GM12864 (cell line): ENCODE measurements at regions not wholly inside any gene's neighbourhood (a gene's known extent, or its start where the extent isn't known, plus 50 kb on each side); places are given as distances from the start of the nearest gene placed in this dataset.

Experiments
- DNase-seq: peaks from one replicate; pipeline ENCODE4 v3.0.0-alpha.2; 2011; ENCODE audit warnings: low read depth
- H3K4me3 ChIP-seq: 2 replicates; pipeline ENCODE4 v1.5.1; 2011; ENCODE audit warnings: mild to moderate bottlenecking, low read depth, low read length, control low read depth
- CTCF ChIP-seq: IDR thresholded peaks from 2 replicates; pipeline ENCODE4 v1.5.1; 2011; ENCODE audit warnings: low read depth, mild to moderate bottlenecking, moderate library complexity, low read length, control low read depth, inconsistent platforms; ENCODE audit errors: missing control alignments

GRCh38 chr2:4464634-4465266 is 761.4 kb downstream of the DCDC2C start:
- H3K4me3 ChIP-seq, result no peak overlapping the region
- TF ChIP-seq CTCF, result no peak
- DNase-seq, result no peak

- no peak overlapping the region for H3K4me3 ChIP-seq
- no peak for TF ChIP-seq CTCF
- no peak for DNase-seq
These were observed 762.3 kb downstream of the DCDC2C start for GRCh38 chr2:4465671-4466070.

GRCh38 chr2:4475618-4476017 is 772.2 kb downstream of the DCDC2C start:
- no peak for TF ChIP-seq CTCF
- H3K4me3 ChIP-seq, result no peak overlapping the region
- DNase-seq, result no peak

GRCh38 chr2:4483050-4483449 is 779.7 kb downstream of the DCDC2C start:
- no peak for DNase-seq
- TF ChIP-seq CTCF, result no peak

GRCh38 chr2:4486971-4487370 is 783.6 kb downstream of the DCDC2C start:
- TF ChIP-seq CTCF, result no peak
- DNase-seq, result no peak

More at GRCh38 chr2:4483050-4483449, 779.7 kb downstream of the DCDC2C start:
- H3K4me3 ChIP-seq, result no peak overlapping the region

GRCh38 chr2:4499316-4500030 is 796.1 kb downstream of the DCDC2C start:
- no peak for DNase-seq
- H3K4me3 ChIP-seq, result no peak overlapping the region
- no peak for TF ChIP-seq CTCF

More at GRCh38 chr2:4486971-4487370, 783.6 kb downstream of the DCDC2C start:
- no peak overlapping the region for H3K4me3 ChIP-seq

- no peak for TF ChIP-seq CTCF
- DNase-seq, result no peak
- no peak overlapping the region for H3K4me3 ChIP-seq
These were observed 798.1 kb downstream of the DCDC2C start for GRCh38 chr2:4501525-4501924.
